ENCODE measurements at regions not wholly inside any gene's neighbourhood (a gene's known extent, or its start where the extent isn't known, plus 50 kb on each side); places are given as distances from the start of the nearest gene placed in this dataset.

DNA sequence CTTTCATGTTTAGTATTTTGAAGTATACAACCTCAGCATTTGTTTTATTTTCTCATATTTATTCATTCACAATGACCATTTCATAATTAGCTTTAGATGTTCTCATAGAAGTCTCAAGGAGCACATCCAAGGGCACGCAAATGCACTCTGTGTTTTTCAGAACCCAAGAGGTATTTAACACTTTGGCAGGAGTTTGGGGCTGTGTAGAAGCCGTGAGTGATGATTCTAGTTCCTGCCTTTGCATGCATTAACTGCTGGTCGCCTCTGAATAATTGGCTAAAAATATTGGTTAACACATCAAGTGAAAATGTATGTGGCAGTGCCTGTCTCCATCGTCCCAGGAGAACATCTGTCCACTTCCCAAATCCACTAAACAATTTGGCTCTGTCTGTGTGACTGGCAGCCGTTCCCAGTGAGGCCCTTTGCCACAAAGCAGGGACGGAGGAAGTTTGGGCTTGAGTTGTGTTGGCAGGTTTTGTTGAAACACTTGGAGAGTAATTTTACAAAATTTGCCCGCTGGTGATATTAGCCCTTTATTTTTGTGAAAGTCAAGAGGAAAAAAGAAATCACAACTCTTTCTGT is 730.7 kb upstream of the SLIT2 start:
- ChIA-PET RAD21 (ENCODE audit: unreplicated experiment) (no interaction called here), POLR2A (no interaction called here), SMC1A (ENCODE audit: uncharacterized antibody, unreplicated experiment) (no interaction called here), CTCF (no interaction called here)
- no peaks in the 10 kb centered on the region for H4K20me1 ChIP-seq (ENCODE audit: control insufficient read depth, insufficient read depth)
- H3K36me3 ChIP-seq (ENCODE audit: control insufficient read depth in 2 of 2, insufficient read depth in 2 of 2, low read length in 1 of 2): no peaks in the 10 kb centered on the region
- no peak overlapping the region for H3K27ac ChIP-seq (ENCODE audit: control insufficient read depth, insufficient read depth)
- in situ Hi-C loops (cut with MboI): no loop called here
- no peak overlapping the region for H3K4me2 ChIP-seq (ENCODE audit: control insufficient read depth, insufficient read depth)
- intact Hi-C loops (cut with micrococcal nuclease; ENCODE audit: unreplicated experiment): no loop called here
- no peak for FAIRE-seq
- no peaks in the 10 kb centered on the region for H3K9me3 ChIP-seq (replicated peaks; ENCODE audit: control insufficient read depth, insufficient read depth, low read length)
- H3K4me1 ChIP-seq (ENCODE audit: control insufficient read depth, insufficient read depth, low read length): no peaks in the 10 kb centered on the region
- no TSS peak for BruUV-seq (replicated peaks)
- no peak overlapping the region for H3K9ac ChIP-seq (ENCODE audit: control insufficient read depth, insufficient read depth, low read length)
- H3K4me3 ChIP-seq: no peak overlapping the region
- no peaks in the 10 kb centered on the region for H3K79me2 ChIP-seq (ENCODE audit: control insufficient read depth, insufficient read depth, low read length)
- TF ChIP-seq, protein P1, sequence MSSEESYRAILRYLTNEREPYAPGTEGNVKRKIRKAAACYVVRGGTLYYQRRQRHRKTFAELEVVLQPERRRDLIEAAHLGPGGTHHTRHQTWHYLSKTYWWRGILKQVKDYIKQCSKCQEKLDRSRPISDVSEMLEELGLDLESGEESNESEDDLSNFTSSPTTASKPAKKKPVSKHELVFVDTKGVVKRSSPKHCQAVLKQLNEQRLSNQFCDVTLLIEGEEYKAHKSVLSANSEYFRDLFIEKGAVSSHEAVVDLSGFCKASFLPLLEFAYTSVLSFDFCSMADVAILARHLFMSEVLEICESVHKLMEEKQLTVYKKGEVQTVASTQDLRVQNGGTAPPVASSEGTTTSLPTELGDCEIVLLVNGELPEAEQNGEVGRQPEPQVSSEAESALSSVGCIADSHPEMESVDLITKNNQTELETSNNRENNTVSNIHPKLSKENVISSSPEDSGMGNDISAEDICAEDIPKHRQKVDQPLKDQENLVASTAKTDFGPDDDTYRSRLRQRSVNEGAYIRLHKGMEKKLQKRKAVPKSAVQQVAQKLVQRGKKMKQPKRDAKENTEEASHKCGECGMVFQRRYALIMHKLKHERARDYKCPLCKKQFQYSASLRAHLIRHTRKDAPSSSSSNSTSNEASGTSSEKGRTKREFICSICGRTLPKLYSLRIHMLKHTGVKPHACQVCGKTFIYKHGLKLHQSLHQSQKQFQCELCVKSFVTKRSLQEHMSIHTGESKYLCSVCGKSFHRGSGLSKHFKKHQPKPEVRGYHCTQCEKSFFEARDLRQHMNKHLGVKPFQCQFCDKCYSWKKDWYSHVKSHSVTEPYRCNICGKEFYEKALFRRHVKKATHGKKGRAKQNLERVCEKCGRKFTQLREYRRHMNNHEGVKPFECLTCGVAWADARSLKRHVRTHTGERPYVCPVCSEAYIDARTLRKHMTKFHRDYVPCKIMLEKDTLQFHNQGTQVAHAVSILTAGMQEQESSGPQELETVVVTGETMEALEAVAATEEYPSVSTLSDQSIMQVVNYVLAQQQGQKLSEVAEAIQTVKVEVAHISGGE (CRISPR knock-in tag; IDR thresholded peaks at IDR 0.05): no peak
- no peak for TF ChIP-seq MYC (IDR thresholded peaks at IDR 0.05; ENCODE audit: insufficient read depth, insufficient read length, insufficient replicate concordance, low read length, severe bottlenecking)
- no peak for TF ChIP-seq CEBPB (IDR thresholded peaks at IDR 0.05; ENCODE audit: borderline replicate concordance in 1 of 2, low read depth in 2 of 2, low read length in 2 of 2)
- no peak for TF ChIP-seq POLR2AphosphoS2 (IDR thresholded peaks at IDR 0.05; ENCODE audit: low read depth, low read length)
- no peak for TF ChIP-seq NR2C1 (IDR thresholded peaks at IDR 0.05)
- no peak for TF ChIP-seq IKZF2 (IDR thresholded peaks at IDR 0.05)
- no peak for TF ChIP-seq EP300 (IDR thresholded peaks at IDR 0.05; ENCODE audit: borderline replicate concordance in 1 of 2, control insufficient read depth in 1 of 2, low read depth in 2 of 2, low read length in 2 of 2)
- TF ChIP-seq ZZZ3 (IDR thresholded peaks at IDR 0.05; ENCODE audit: control insufficient read depth, insufficient read length, low read depth): no peak
- no peak for TF ChIP-seq TCF12 (IDR thresholded peaks at IDR 0.05; ENCODE audit: low read depth, low read length)
- TF ChIP-seq BMI1 (IDR thresholded peaks at IDR 0.05; ENCODE audit: borderline replicate concordance): no peak
- DNase-seq (ENCODE audit: low read depth, low spot score): no peak
- ATAC-seq: no peak
- WGBS (ENCODE audit: insufficient coverage, insufficient replicate concordance, low lambda C conversion rate, missing lambda C conversion rate): 8% methylated on average over 7 of the region's 7 CpGs
- H2AFZ ChIP-seq (ENCODE audit: control insufficient read depth, low read depth, low read length): no peak overlapping the region
- no peaks in the 10 kb centered on the region for H3K27me3 ChIP-seq (replicated peaks in 1 of 2; ENCODE audit: control insufficient read depth in 2 of 2, insufficient read depth in 2 of 2, low read length in 1 of 2)

Measured in GM12878 (cell line).